Parathyroid adenoma (tissue), 2 donors: ENCODE measurements at regions not wholly inside any gene's neighbourhood (a gene's known extent, or its start where the extent isn't known, plus 50 kb on each side); places are given as distances from the start of the nearest gene placed in this dataset.
"Not testable (repeated sequence)": the region's sequence is repeated elsewhere in the genome, so short reads cannot be mapped to it uniquely, and the experiment has no call there.

ENCODE experiments used
- H2AFZ ChIP-seq: fragments of 300-600 bp; sonication (generic); one replicate; pipeline ENCODE4 v1.7.0; 2017; ENCODE audit warnings: antibody characterized with exemption, mild to moderate bottlenecking
- H3K27ac ChIP-seq: fragments of 300-600 bp; sonication (generic); one replicate; pipeline ENCODE4 v1.7.0; 2017
- H3K27me3 ChIP-seq: fragments of 300-600 bp; sonication (generic); one replicate; pipeline ENCODE4 v1.7.0; 2017; ENCODE audit warnings: low read length; ENCODE audit not compliant: control insufficient read depth, insufficient read depth
- H3K36me3 ChIP-seq: fragments of 300-600 bp; sonication (generic); one replicate; pipeline ENCODE4 v1.7.0; 2017; ENCODE audit warnings: low read length; ENCODE audit not compliant: control insufficient read depth, insufficient read depth
- H3K4me1 ChIP-seq: fragments of 300-600 bp; sonication (generic); one replicate; pipeline ENCODE4 v1.7.0; 2017; ENCODE audit warnings: control low read depth
- H3K4me2 ChIP-seq: fragments of 300-600 bp; sonication (generic); one replicate; pipeline ENCODE4 v1.7.0; 2017; ENCODE audit warnings: low read length
- H3K4me3 ChIP-seq: fragments of 300-600 bp; sonication (generic); one replicate; pipeline ENCODE4 v1.7.0; 2017; ENCODE audit warnings: low read depth, low read length
- H3K79me2 ChIP-seq: fragments of 300-600 bp; sonication (generic); one replicate; pipeline ENCODE4 v1.7.0; 2017; ENCODE audit warnings: control low read depth
- H3K9ac ChIP-seq: fragments of 300-600 bp; sonication (generic); one replicate; pipeline ENCODE4 v1.7.0; 2017; ENCODE audit warnings: mild to moderate bottlenecking
- H3K9me3 ChIP-seq: fragments of 300-600 bp; sonication (generic); one replicate; pipeline ENCODE4 v1.7.0; 2017; ENCODE audit warnings: low read length; ENCODE audit not compliant: control insufficient read depth
- CTCF ChIP-seq: fragments of 300-600 bp; sonication (generic); IDR thresholded peaks from one replicate; pipeline ENCODE4 v1.7.0; 2017; ENCODE audit warnings: antibody characterized with exemption, mild to moderate bottlenecking
- donor health status: primary hyperparathyroidism.

GRCh38 chr21:18114810-18115209, 129.8 kb upstream of the CHODL start:
- TF ChIP-seq CTCF = no peak
- Histone ChIP-seq H3K27ac (no peak overlapping the region), H2AFZ (no peak overlapping the region)

GRCh38 chr21:18104802-18105201, 139.8 kb upstream of the CHODL start:
- Histone ChIP-seq H3K4me3 (no peak overlapping the region), H3K79me2 (no peaks in the 10 kb centered on the region), H3K36me3 (no peaks in the 10 kb centered on the region), H3K4me1 (no peaks in the 10 kb centered on the region), H2AFZ (no peak overlapping the region), H3K9me3 (no peaks in the 10 kb centered on the region), H3K4me2 (no peak overlapping the region), H3K9ac (no peak overlapping the region), H3K27me3 (no peaks in the 10 kb centered on the region), H3K27ac (no peak overlapping the region)
- TF ChIP-seq CTCF = no peak

More at GRCh38 chr21:18114810-18115209, 129.8 kb upstream of the CHODL start:
- Histone ChIP-seq H3K4me1 (no peaks in the 10 kb centered on the region), H3K9ac (no peak overlapping the region), H3K36me3 (no peaks in the 10 kb centered on the region), H3K9me3 (no peaks in the 10 kb centered on the region), H3K79me2 (no peaks in the 10 kb centered on the region), H3K4me3 (no peak overlapping the region), H3K27me3 (no peaks in the 10 kb centered on the region), H3K4me2 (no peak overlapping the region)

GRCh38 chr21:18096413-18096812, 148.2 kb upstream of the CHODL start:
- H3K9me3 ChIP-seq = not testable (repeated sequence)

GRCh38 chr21:18089786-18090185, 154.8 kb upstream of the CHODL start:
- Histone ChIP-seq H2AFZ (no peak overlapping the region), H3K27me3 (no peaks in the 10 kb centered on the region), H3K4me1 (no peaks in the 10 kb centered on the region), H3K36me3 (no peaks in the 10 kb centered on the region), H3K27ac (no peak overlapping the region), H3K4me3 (no peak overlapping the region), H3K9ac (no peak overlapping the region), H3K79me2 (no peaks in the 10 kb centered on the region), H3K9me3 (no peaks in the 10 kb centered on the region), H3K4me2 (no peak overlapping the region)
- TF ChIP-seq CTCF = no peak

More at GRCh38 chr21:18096413-18096812, 148.2 kb upstream of the CHODL start:
- not testable (repeated sequence) for H3K4me3 ChIP-seq, H3K27ac ChIP-seq, H3K27me3 ChIP-seq, H3K79me2 ChIP-seq, H2AFZ ChIP-seq, H3K4me2 ChIP-seq, H3K4me1 ChIP-seq, H3K9ac ChIP-seq, H3K36me3 ChIP-seq

- H3K79me2 ChIP-seq = no peaks in the 10 kb centered on the region
- H3K27me3 ChIP-seq = no peaks in the 10 kb centered on the region
- no peaks in the 10 kb centered on the region for H3K9me3 ChIP-seq
- H3K4me1 ChIP-seq = no peaks in the 10 kb centered on the region
- no peak overlapping the region for H3K9ac ChIP-seq
- H3K27ac ChIP-seq = no peak overlapping the region
- no peak overlapping the region for H3K4me3 ChIP-seq
- H3K36me3 ChIP-seq = no peaks in the 10 kb centered on the region
- no peak overlapping the region for H3K4me2 ChIP-seq
- no peak for TF ChIP-seq CTCF
- no peak overlapping the region for H2AFZ ChIP-seq
Observed at GRCh38 chr21:18070392-18070791, 174.2 kb upstream of the CHODL start.
